SKM-1 (cell line): ENCODE measurements at regions not wholly inside any gene's neighbourhood (a gene's known extent, or its start where the extent isn't known, plus 50 kb on each side); places are given as distances from the start of the nearest gene placed in this dataset.
"Not testable (repeated sequence)": the region's sequence is repeated elsewhere in the genome, so short reads cannot be mapped to it uniquely, and the experiment has no call there.

ENCODE experiments used
- DNase-seq: peaks from one replicate; lab custom pipeline; 2025; ENCODE audit not compliant: unreplicated experiment; lab: John Stamatoyannopoulos, UW

- no peak for DNase-seq
These were observed 107.7 kb upstream of the BTN3A2 start for GRCh38 chr6:26257272-26257671.

DNA sequence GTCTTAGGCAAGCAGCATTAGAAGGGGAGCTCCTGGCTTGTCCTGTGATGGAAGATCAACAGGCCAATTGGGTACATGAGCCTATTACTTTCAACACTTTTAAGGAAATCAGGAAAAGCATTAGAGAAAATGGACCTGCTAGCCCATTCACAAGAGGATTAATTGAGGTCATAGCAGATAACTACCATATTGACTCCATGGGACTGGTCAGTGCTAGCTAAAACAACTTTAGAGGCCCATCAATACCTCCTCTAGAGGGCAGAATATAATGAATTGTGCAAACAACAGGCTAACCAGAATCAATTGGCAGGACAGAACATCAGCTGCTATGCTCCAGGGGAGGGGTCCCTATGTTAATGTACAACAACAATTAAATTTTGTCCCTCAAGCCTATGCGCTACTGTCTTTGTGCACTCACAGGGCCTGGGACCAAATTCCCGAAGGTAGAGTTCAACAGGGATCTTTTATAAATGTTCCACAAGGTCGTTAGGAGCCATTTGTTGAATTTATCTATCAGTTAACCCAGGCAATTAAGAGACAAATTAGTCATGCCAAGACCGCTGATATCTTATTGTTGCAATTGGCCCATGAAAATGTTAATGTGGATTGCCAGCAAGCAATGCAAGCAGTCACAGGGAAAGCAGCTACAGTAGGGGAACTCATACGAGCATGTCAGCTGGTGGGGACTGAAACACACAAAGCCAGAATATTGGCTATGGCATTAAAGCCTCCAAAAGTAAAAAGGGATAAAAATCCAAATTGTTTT, 106.6 kb upstream of the BTN3A2 start:
- DNase-seq: no peak

- no peak for DNase-seq
These were observed 104.8 kb upstream of the BTN3A2 start for GRCh38 chr6:26260110-26260637.

GRCh38 chr6:26260725-26261490, 104.1 kb upstream of the BTN3A2 start:
- peak; percentile 37 for DNase-seq

DNA sequence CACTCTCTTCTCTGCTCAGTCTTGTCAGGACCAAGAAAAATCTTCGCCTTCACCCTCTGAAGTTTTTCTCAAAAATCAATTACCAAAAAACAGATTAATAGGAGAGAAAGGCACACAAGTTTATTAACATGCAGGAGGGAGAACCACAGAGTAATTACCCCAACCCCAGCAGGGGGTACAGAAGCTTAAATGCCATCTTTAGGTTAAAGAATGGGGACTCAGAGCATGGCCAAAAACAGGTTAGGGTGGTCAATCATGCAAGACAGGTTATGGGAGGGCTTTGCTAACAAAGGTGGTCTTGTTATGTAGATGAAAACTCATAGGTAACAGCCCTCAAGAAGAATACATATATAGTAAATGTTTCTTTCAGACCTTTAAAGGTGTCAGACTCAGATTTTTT, 100.5 kb upstream of the BTN3A2 start:
- no peak for DNase-seq

- DNase-seq: no peak
These were observed 97.9 kb upstream of the BTN3A2 start for GRCh38 chr6:26267083-26267589.

GRCh38 chr6:26268659-26269402, 96.2 kb upstream of the BTN3A2 start:
- no peak for DNase-seq

GRCh38 chr6:26269531-26270485, 95.2 kb upstream of the BTN3A2 start:
- DNase-seq: no peak

DNA sequence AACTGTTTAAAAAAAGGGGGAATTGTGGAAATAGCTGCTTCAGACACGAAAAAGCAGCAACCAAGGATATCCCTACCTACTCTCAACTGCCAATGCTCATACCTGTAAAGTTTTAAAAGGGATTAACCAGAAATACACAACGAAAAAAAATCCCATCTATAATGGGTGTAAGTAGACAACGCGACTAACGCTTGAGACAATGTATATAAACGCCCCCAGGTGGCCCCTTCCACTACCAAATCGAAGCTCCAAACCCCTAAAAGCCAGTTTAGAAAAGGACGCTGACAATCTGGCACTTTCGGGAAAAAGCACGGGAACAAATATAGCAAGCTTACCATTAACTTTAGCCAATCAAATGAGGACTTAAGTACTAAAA, 94.5 kb upstream of the BTN3A2 start:
- DNase-seq: no peak

DNA sequence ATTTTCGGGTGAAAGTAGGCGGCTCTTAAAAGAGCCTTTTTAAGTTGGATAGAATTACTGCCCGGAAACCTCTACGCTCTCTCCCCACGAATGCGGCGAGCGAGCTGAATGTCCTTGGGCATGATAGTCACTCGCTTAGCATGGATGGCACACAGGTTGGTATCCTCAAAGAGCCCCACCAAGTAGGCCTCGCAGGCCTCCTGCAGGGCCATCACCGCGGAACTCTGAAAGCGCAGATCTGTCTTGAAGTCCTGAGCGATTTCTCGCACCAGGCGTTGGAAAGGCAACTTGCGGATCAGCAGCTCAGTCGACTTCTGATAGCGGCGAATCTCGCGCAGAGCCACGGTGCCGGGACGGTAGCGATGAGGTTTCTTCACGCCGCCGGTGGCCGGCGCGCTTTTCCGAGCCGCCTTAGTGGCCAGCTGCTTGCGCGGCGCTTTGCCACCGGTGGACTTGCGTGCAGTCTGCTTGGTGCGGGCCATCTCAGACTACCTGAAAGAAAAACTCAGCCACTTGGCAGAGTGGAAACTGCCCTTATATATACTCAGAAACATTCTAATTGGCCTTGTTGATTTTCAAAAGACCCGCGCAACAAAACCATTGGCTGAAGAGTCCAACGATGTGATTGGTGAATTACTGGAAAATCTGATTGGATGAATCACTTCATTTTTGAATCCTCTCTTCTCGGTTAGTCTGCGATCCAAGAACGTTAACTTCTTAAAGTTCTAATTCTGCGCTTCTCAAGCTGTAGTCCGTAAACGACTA, 93.9 kb upstream of the BTN3A2 start:
- DNase-seq: peak; percentile 90

DNA sequence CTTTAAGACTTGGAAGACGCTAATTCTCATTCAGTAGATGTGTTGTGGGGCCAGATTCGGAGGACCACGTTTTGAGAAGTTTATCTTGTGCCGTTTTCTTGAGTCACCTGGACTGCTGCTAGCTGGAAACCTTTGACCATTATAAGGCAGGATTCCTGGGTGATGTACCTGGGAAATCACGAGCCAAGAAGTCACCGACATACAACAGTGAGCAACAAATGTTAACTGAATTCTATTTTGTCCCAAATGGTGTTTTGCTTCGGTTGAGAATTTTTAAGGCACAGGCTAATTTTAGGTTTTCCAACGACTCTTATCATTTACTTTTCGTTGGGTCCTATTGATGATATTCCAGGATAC, 93.4 kb upstream of the BTN3A2 start:
- DNase-seq: no peak

DNA sequence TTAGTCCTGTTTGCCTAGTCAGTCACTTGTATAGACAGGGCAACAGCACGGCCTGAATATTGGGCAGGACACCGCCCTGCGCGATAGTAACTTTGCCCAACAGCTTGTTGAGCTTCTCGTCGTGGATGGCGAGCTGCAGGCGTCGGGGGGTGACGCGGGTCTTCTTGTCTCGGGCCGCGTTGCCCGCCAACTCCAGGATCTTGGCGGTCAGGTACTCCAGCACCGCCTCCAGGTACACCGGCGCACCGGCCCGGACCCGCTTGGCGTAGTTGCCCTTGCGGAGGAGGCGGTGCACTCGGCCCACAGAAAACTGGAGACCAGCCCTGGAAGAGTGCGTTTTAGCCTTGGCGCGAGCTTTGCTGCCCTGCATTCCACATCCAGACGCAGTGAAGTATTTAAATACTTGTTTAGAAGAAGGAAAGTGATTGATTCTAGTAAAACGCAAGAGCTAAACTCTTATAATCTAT, 92.8 kb upstream of the BTN3A2 start:
- DNase-seq: no peak

- DNase-seq: no peak
These were observed 91.1 kb upstream of the BTN3A2 start for GRCh38 chr6:26273673-26274588.

- no peak for DNase-seq
These were observed 89.3 kb upstream of the BTN3A2 start for GRCh38 chr6:26275663-26276062.

GRCh38 chr6:26276841-26277648, 88.0 kb upstream of the BTN3A2 start:
- DNase-seq: no peak

DNA sequence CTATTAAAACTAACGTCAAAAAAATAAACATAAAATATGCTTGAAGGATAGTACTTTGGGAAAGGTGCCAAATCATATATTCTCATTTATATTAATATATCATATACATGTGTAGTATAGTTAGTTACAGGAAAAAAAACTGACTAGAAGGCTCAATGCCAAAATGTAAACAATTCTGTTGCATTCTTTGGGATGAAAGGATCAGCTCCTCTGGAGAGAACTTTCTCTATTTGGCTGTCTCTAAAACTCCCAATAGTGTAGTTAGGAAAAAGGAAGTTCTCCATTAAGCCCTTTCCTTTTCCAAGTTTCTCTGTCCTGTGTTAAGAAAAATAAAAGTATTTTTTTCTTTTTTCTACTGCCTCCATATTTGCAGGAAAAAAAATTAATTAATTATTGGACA, 86.5 kb upstream of the BTN3A2 start:
- DNase-seq: no peak

DNA sequence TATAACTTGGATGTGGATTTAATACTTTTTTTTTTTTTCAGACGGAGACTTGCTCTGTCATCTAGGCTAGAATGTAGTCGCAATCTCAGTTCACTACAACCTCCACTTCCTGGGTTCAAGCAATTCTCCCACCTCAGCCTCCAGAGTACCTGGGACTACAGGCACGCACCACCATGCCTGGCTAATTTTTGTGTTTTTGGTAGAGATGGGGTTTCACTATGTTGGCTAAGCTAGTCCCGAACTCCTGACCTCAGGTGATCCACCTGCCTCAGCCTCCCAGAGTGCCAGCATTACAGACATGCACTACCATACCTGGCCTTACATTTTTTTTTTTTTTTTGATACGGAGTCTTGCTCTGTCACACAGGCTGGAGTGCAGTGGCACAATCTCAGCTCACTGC, 85.6 kb upstream of the BTN3A2 start:
- not testable (repeated sequence) for DNase-seq

- DNase-seq: no peak
These were observed 84.6 kb upstream of the BTN3A2 start for GRCh38 chr6:26280407-26280806.
